A549 (cell line): ENCODE measurements at regions not wholly inside any gene's neighbourhood (a gene's known extent, or its start where the extent isn't known, plus 50 kb on each side); places are given as distances from the start of the nearest gene placed in this dataset.

Experiments
- CBX8 ChIP-seq: fragments of 200-600 bp; sonication (generic); IDR thresholded peaks from 2 replicates; pipeline ENCODE4 v1.6.1; 2016
- ESRRA ChIP-seq: fragments of 150-350 bp; IDR thresholded peaks from 2 replicates; pipeline ENCODE4 v1.6.1; 2014; ENCODE audit warnings: mild to moderate bottlenecking, low read length, borderline replicate concordance
- HDAC2 ChIP-seq: fragments of 200-600 bp; sonication (generic); IDR thresholded peaks from 2 replicates; pipeline ENCODE4 v1.6.1; 2016
- TF ChIP-seq, protein P1 (sequence below): fragments of >200 bp; sonication (Bioruptor Twin); formaldehyde crosslinking; IDR thresholded peaks from 3 replicates; pipeline ENCODE4 v1.5.1; 2016
- TF ChIP-seq, protein P2 (sequence below): fragments of 200-600 bp; sonication (generic); IDR thresholded peaks from 2 replicates; pipeline ENCODE4 v1.6.1; 2016; ENCODE audit warnings: antibody characterized with exemption, mild to moderate bottlenecking, moderate library complexity

DNA sequence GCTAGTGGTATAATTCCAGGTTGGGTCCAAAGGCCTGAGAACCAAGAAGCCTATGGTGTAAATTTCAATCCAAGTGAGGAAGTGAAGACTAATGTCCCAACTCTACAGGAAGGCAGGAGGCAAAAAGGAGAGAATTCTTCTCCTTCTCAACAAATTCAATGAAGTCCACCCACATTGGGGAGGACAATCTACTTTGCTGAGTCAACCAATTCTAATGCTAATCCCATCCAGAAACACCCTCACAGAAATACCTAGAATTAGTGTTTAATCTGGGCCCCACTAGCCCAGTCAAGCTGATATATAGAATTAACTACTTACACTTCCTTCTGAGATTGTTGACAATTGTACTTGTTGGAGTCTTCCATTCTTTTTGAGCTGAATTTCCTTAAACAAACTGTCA, 413.2 kb upstream of the PHF14 start:
- TF ChIP-seq, protein P1, sequence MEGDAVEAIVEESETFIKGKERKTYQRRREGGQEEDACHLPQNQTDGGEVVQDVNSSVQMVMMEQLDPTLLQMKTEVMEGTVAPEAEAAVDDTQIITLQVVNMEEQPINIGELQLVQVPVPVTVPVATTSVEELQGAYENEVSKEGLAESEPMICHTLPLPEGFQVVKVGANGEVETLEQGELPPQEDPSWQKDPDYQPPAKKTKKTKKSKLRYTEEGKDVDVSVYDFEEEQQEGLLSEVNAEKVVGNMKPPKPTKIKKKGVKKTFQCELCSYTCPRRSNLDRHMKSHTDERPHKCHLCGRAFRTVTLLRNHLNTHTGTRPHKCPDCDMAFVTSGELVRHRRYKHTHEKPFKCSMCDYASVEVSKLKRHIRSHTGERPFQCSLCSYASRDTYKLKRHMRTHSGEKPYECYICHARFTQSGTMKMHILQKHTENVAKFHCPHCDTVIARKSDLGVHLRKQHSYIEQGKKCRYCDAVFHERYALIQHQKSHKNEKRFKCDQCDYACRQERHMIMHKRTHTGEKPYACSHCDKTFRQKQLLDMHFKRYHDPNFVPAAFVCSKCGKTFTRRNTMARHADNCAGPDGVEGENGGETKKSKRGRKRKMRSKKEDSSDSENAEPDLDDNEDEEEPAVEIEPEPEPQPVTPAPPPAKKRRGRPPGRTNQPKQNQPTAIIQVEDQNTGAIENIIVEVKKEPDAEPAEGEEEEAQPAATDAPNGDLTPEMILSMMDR, result no peak
- TF ChIP-seq HDAC2 (no peak), CBX8 (no peak), ESRRA (no peak)
- TF ChIP-seq, protein P2, sequence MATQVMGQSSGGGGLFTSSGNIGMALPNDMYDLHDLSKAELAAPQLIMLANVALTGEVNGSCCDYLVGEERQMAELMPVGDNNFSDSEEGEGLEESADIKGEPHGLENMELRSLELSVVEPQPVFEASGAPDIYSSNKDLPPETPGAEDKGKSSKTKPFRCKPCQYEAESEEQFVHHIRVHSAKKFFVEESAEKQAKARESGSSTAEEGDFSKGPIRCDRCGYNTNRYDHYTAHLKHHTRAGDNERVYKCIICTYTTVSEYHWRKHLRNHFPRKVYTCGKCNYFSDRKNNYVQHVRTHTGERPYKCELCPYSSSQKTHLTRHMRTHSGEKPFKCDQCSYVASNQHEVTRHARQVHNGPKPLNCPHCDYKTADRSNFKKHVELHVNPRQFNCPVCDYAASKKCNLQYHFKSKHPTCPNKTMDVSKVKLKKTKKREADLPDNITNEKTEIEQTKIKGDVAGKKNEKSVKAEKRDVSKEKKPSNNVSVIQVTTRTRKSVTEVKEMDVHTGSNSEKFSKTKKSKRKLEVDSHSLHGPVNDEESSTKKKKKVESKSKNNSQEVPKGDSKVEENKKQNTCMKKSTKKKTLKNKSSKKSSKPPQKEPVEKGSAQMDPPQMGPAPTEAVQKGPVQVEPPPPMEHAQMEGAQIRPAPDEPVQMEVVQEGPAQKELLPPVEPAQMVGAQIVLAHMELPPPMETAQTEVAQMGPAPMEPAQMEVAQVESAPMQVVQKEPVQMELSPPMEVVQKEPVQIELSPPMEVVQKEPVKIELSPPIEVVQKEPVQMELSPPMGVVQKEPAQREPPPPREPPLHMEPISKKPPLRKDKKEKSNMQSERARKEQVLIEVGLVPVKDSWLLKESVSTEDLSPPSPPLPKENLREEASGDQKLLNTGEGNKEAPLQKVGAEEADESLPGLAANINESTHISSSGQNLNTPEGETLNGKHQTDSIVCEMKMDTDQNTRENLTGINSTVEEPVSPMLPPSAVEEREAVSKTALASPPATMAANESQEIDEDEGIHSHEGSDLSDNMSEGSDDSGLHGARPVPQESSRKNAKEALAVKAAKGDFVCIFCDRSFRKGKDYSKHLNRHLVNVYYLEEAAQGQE, result no peak
